DOHH2 (cell line): ENCODE measurements at regions not wholly inside any gene's neighbourhood (a gene's known extent, or its start where the extent isn't known, plus 50 kb on each side); places are given as distances from the start of the nearest gene placed in this dataset.

Source experiments
- H3F3A ChIP-seq: fragments of 200-600 bp; sonication (generic), shearing (Covaris generic); 2 replicates; pipeline ENCODE4 v1.6.0; 2016; ENCODE audit warnings: antibody characterized with exemption, mild to moderate bottlenecking; ENCODE audit not compliant: control insufficient read depth, insufficient read depth
- H3K27ac ChIP-seq: fragments of 200-600 bp; sonication (generic); 2 replicates; pipeline ENCODE4 v1.5.1; 2014; ENCODE audit warnings: low read depth, mild to moderate bottlenecking, low read length, moderate library complexity
- H3K27me3 ChIP-seq: fragments of 200-600 bp; sonication (generic); 2 replicates; pipeline ENCODE4 v1.6.1; 2014; ENCODE audit warnings: mild to moderate bottlenecking, low read length, mixed read lengths; ENCODE audit not compliant: control insufficient read depth
- H3K36me3 ChIP-seq: fragments of 200-600 bp; sonication (generic); 2 replicates; pipeline ENCODE4 v1.6.1; 2014; ENCODE audit warnings: mild to moderate bottlenecking, low read length, moderate library complexity, mixed read lengths; ENCODE audit not compliant: control insufficient read depth
- H3K4me1 ChIP-seq: fragments of 200-600 bp; sonication (generic); 2 replicates; pipeline ENCODE4 v1.6.1; 2014; ENCODE audit warnings: mild to moderate bottlenecking, low read length, mixed read lengths; ENCODE audit not compliant: control insufficient read depth
- H3K4me2 ChIP-seq: fragments of 200-600 bp; sonication (generic); 2 replicates; pipeline ENCODE4 v1.6.0; 2014; ENCODE audit warnings: mild to moderate bottlenecking, low read length, moderate library complexity
- H3K4me3 ChIP-seq: fragments of 200-600 bp; sonication (generic); 2 replicates; pipeline ENCODE4 v1.5.1; 2014; ENCODE audit warnings: mild to moderate bottlenecking, low read length, mixed read lengths
- H3K79me2 ChIP-seq: fragments of 200-600 bp; sonication (generic); 2 replicates; pipeline ENCODE4 v1.6.1; 2014; ENCODE audit warnings: mild to moderate bottlenecking, low read length, mixed read lengths; ENCODE audit not compliant: control insufficient read depth
- H3K9me2 ChIP-seq: fragments of 200-600 bp; sonication (generic); replicated peaks from 2 replicates; pipeline ENCODE4 v1.6.1; 2014; ENCODE audit warnings: mild to moderate bottlenecking, low read length, mixed read lengths; ENCODE audit not compliant: control insufficient read depth
- H3K9me3 ChIP-seq: fragments of 200-600 bp; sonication (generic); 2 replicates; pipeline ENCODE4 v1.6.1; 2014; ENCODE audit warnings: antibody characterized with exemption, low read length, mixed read lengths; ENCODE audit not compliant: control insufficient read depth, insufficient read depth
- H4K20me1 ChIP-seq: fragments of 200-600 bp; sonication (generic); 2 replicates; pipeline ENCODE4 v1.6.0; 2014; ENCODE audit warnings: low read depth, mild to moderate bottlenecking, antibody characterized with exemption, low read length, moderate library complexity; ENCODE audit not compliant: control insufficient read depth, insufficient read depth
- CTCF ChIP-seq: fragments of 200-600 bp; sonication (generic); IDR thresholded peaks from one replicate; pipeline ENCODE4 v1.5.1; 2014; ENCODE audit warnings: antibody characterized with exemption, mild to moderate bottlenecking, low read depth, low read length; ENCODE audit not compliant: poor library complexity, severe bottlenecking
- EZH2phosphoT487 ChIP-seq: fragments of 200-600 bp; sonication (generic); IDR thresholded peaks from 2 replicates; pipeline ENCODE4 v1.6.1; 2017; ENCODE audit warnings: borderline replicate concordance, mild to moderate bottlenecking, antibody characterized with exemption, low read length, moderate library complexity, mixed read lengths

- Histone ChIP-seq H3K4me3 (no peak overlapping the region), H3K4me1 (no peaks in the 10 kb centered on the region), H3K9me2 (no peaks in the 10 kb centered on the region), H3F3A (no peaks in the 10 kb centered on the region), H4K20me1 (no peaks in the 10 kb centered on the region), H3K4me2 (no peak overlapping the region), H3K36me3 (no peaks in the 10 kb centered on the region), H3K9me3 (peaks cover under 1% of the 10 kb centered on the region; the same call in 1 of the 2 replicates), H3K79me2 (no peaks in the 10 kb centered on the region), H3K27ac (no peak overlapping the region), H3K27me3 (no peaks in the 10 kb centered on the region)
- TF ChIP-seq EZH2phosphoT487, result no peak
- TF ChIP-seq CTCF, result no peak
Observed at GRCh38 chr11:39443424-39444022, 2015.9 kb downstream of the LRRC4C start.

- H3K9me2 ChIP-seq, result no peaks in the 10 kb centered on the region
- H3K4me1 ChIP-seq, result no peaks in the 10 kb centered on the region
- no peaks in the 10 kb centered on the region for H3F3A ChIP-seq
- H3K27me3 ChIP-seq, result no peaks in the 10 kb centered on the region
- H3K9me3 ChIP-seq, result no peaks in the 10 kb centered on the region; the same call in 1 of the 2 replicates
- no peak overlapping the region for H3K27ac ChIP-seq
- no peaks in the 10 kb centered on the region for H3K36me3 ChIP-seq
- no peak overlapping the region for H3K4me3 ChIP-seq
- no peak overlapping the region for H3K4me2 ChIP-seq
- H4K20me1 ChIP-seq, result no peaks in the 10 kb centered on the region
- H3K79me2 ChIP-seq, result no peaks in the 10 kb centered on the region
- no peak for TF ChIP-seq CTCF
- TF ChIP-seq EZH2phosphoT487, result no peak
Observed at GRCh38 chr11:39442177-39442576, 2017.3 kb downstream of the LRRC4C start.

GRCh38 chr11:39435641-39436040 lies 2023.8 kb downstream of the LRRC4C start:
- Histone ChIP-seq H3K79me2 (no peaks in the 10 kb centered on the region), H3K4me1 (no peaks in the 10 kb centered on the region), H3K4me3 (no peak overlapping the region), H3K9me2 (no peaks in the 10 kb centered on the region), H3K27me3 (no peaks in the 10 kb centered on the region), H4K20me1 (no peaks in the 10 kb centered on the region), H3K4me2 (no peak overlapping the region), H3K36me3 (no peaks in the 10 kb centered on the region), H3F3A (no peaks in the 10 kb centered on the region), H3K27ac (no peak overlapping the region), H3K9me3 (no peaks in the 10 kb centered on the region)
- no peak for TF ChIP-seq CTCF
- TF ChIP-seq EZH2phosphoT487, result no peak
